ENCODE measurements at regions not wholly inside any gene's neighbourhood (a gene's known extent, or its start where the extent isn't known, plus 50 kb on each side); places are given as distances from the start of the nearest gene placed in this dataset.

- TF ChIP-seq CTCF (conservative IDR thresholded peaks at IDR 0.05; ENCODE audit: low read depth in 2 of 2): no peak
- TF ChIP-seq EZH2 (IDR thresholded peaks at IDR 0.05; ENCODE audit: low read depth, unreplicated experiment): no peak
- TF ChIP-seq REST (IDR thresholded peaks at IDR 0.05; ENCODE audit: unreplicated experiment): no peak
- no peak for TF ChIP-seq POLR2AphosphoS5 (IDR thresholded peaks at IDR 0.05; ENCODE audit: low read depth)
- TF ChIP-seq STAT1 (IDR thresholded peaks at IDR 0.05; ENCODE audit: unreplicated experiment): no peak
- TF ChIP-seq EZH2phosphoT487 (IDR thresholded peaks at IDR 0.05; ENCODE audit: unreplicated experiment): no peak
- no peak for TF ChIP-seq CREB1 (CRISPR knock-in tag; IDR thresholded peaks at IDR 0.05; ENCODE audit: low read depth)
- no peak for TF ChIP-seq NANOG (IDR thresholded peaks at IDR 0.05; ENCODE audit: borderline replicate concordance)
- no peak for TF ChIP-seq ZNF114 (CRISPR knock-in tag; IDR thresholded peaks at IDR 0.05)
- no peak for TF ChIP-seq JUNB (IDR thresholded peaks at IDR 0.05; ENCODE audit: unreplicated experiment)
- TF ChIP-seq ETS1 (IDR thresholded peaks at IDR 0.05): no peak
- TF ChIP-seq ZNF331 (CRISPR knock-in tag; IDR thresholded peaks at IDR 0.05; ENCODE audit: low read depth): no peak
- no peak for TF ChIP-seq ZNF462 (CRISPR knock-in tag; IDR thresholded peaks at IDR 0.05)
Observed at GRCh38 chr10:130637089-130637676, 501.0 kb downstream of the GLRX3 start.

Measured in GM23338 (cell line).